HK-2 (cell line): ENCODE measurements at regions not wholly inside any gene's neighbourhood (a gene's known extent, or its start where the extent isn't known, plus 50 kb on each side); places are given as distances from the start of the nearest gene placed in this dataset.

ENCODE experiments used
- DNase-seq: peaks from one replicate; pipeline ENCODE4 v3.0.0-alpha.2; 2018; ENCODE audit not compliant: unreplicated experiment

GRCh38 chr1:234704106-234704887, 94.3 kb upstream of the IRF2BP2 start:
- DNase-seq = no peak

GRCh38 chr1:234702342-234703000, 92.5 kb upstream of the IRF2BP2 start:
- no peak for DNase-seq

- DNase-seq = no peak
Observed at GRCh38 chr1:234701737-234702341, 91.9 kb upstream of the IRF2BP2 start.

- no peak for DNase-seq
Observed at GRCh38 chr1:234699795-234700665, 90.1 kb upstream of the IRF2BP2 start.

GRCh38 chr1:234698686-234699085, 88.7 kb upstream of the IRF2BP2 start:
- no peak for DNase-seq

- no peak for DNase-seq
Observed at GRCh38 chr1:234697741-234698140, 87.8 kb upstream of the IRF2BP2 start.

- DNase-seq = no peak
Observed at GRCh38 chr1:234697015-234697414, 87.0 kb upstream of the IRF2BP2 start.

GRCh38 chr1:234696148-234696576, 86.2 kb upstream of the IRF2BP2 start:
- DNase-seq = no peak

- no peak for DNase-seq
Observed at GRCh38 chr1:234694661-234695060, 84.7 kb upstream of the IRF2BP2 start.

- no peak for DNase-seq
Observed at GRCh38 chr1:234692966-234693580, 83.1 kb upstream of the IRF2BP2 start.

- DNase-seq = no peak
Observed at GRCh38 chr1:234691567-234691966, 81.6 kb upstream of the IRF2BP2 start.

- DNase-seq = no peak
Observed at GRCh38 chr1:234690872-234691271, 80.9 kb upstream of the IRF2BP2 start.

- no peak for DNase-seq
Observed at GRCh38 chr1:234689236-234689635, 79.3 kb upstream of the IRF2BP2 start.

- DNase-seq = no peak
Observed at GRCh38 chr1:234687011-234687410, 77.0 kb upstream of the IRF2BP2 start.

- DNase-seq = no peak
Observed at GRCh38 chr1:234686035-234686434, 76.1 kb upstream of the IRF2BP2 start.

- DNase-seq = no peak
Observed at GRCh38 chr1:234684856-234685255, 74.9 kb upstream of the IRF2BP2 start.

- no peak for DNase-seq
Observed at GRCh38 chr1:234683861-234684632, 74.1 kb upstream of the IRF2BP2 start.

GRCh38 chr1:234683127-234683860, 73.3 kb upstream of the IRF2BP2 start:
- no peak for DNase-seq

- no peak for DNase-seq
Observed at GRCh38 chr1:234681990-234682389, 72.0 kb upstream of the IRF2BP2 start.

GRCh38 chr1:234681065-234681464, 71.1 kb upstream of the IRF2BP2 start:
- DNase-seq = no peak
